D721Med (cell line): ENCODE measurements at regions not wholly inside any gene's neighbourhood (a gene's known extent, or its start where the extent isn't known, plus 50 kb on each side); places are given as distances from the start of the nearest gene placed in this dataset.

ENCODE experiments used
- DNase-seq: peaks from one replicate; pipeline ENCODE4 v3.0.0; 2011; ENCODE audit warnings: low spot score; ENCODE audit not compliant: insufficient read length
- FAIRE-seq: peaks from 2 replicates; lab custom pipeline; 2011; peaks lifted over from hg19 to GRCh38; lab: Jason Lieb, UNC
- TF ChIP-seq, protein P1 (sequence below): IDR thresholded peaks from 2 replicates; pipeline ENCODE4 v1.5.1; 2012; ENCODE audit warnings: mild to moderate bottlenecking, control low read depth; ENCODE audit not compliant: insufficient read depth; ENCODE audit errors: missing control alignments

DNA sequence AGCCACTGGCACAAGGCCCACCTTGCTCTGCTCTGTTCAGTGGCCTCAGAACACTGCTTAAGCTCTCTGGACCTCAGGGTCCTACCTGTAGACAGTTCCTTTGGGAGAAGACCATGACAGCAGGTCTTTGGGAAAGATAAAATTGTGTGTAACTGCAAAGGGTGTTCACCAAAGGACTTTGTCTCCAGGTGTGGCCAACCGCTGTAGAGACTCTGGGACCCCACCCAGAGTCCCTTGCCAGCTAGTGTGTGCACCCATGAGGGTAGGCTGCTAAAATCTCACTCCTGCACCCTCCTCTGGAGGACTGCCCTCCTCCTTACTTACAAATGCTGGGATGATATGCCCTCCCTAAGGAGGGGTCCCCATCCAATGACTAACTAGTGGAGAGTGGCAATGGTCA lies 211.2 kb downstream of the TSHZ3 start:
- TF ChIP-seq, protein P1, sequence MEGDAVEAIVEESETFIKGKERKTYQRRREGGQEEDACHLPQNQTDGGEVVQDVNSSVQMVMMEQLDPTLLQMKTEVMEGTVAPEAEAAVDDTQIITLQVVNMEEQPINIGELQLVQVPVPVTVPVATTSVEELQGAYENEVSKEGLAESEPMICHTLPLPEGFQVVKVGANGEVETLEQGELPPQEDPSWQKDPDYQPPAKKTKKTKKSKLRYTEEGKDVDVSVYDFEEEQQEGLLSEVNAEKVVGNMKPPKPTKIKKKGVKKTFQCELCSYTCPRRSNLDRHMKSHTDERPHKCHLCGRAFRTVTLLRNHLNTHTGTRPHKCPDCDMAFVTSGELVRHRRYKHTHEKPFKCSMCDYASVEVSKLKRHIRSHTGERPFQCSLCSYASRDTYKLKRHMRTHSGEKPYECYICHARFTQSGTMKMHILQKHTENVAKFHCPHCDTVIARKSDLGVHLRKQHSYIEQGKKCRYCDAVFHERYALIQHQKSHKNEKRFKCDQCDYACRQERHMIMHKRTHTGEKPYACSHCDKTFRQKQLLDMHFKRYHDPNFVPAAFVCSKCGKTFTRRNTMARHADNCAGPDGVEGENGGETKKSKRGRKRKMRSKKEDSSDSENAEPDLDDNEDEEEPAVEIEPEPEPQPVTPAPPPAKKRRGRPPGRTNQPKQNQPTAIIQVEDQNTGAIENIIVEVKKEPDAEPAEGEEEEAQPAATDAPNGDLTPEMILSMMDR, result no peak
- DNase-seq, result no peak
- FAIRE-seq, result no peak

- FAIRE-seq (no peak), DNase-seq (no peak)
- TF ChIP-seq, protein P1, result no peak
Measured at GRCh38 chr19:31135841-31136240, 213.4 kb downstream of the TSHZ3 start.

GRCh38 chr19:31132753-31133110 lies 216.5 kb downstream of the TSHZ3 start:
- DNase-seq (no peak), FAIRE-seq (no peak)
- TF ChIP-seq, protein P1, result no peak

GRCh38 chr19:31128291-31128690 lies 220.9 kb downstream of the TSHZ3 start:
- TF ChIP-seq, protein P1, result no peak
- no peak for FAIRE-seq
- DNase-seq, result no peak

- no peak for FAIRE-seq
- no peak for DNase-seq
- TF ChIP-seq, protein P1, result no peak
Measured at GRCh38 chr19:31127134-31127967, 221.9 kb downstream of the TSHZ3 start.

DNA sequence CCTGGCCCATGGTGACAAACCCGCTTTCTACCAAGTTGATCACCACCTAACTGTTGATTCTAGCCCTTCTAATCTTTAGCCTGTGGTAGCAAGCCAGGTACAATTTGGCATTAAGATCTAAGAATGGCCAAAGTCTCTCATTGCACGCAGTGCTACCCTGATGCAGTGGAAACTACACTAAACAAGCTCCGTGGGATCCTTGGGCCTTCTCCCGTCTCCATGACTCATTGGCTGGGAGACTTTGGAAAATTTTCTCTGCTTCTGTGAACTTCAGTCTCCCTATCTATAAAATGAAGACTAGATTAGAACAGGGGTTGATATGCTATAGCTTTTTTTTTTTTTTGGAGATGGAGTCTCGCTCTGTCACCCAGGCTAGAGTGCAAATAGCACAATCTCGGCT lies 223.0 kb downstream of the TSHZ3 start:
- FAIRE-seq (no peak), DNase-seq (no peak)
- TF ChIP-seq, protein P1, result no peak

GRCh38 chr19:31125071-31125470 lies 224.2 kb downstream of the TSHZ3 start:
- DNase-seq, result no peak
- FAIRE-seq, result no peak
- TF ChIP-seq, protein P1, result no peak
